Upper lobe of left lung (tissue), 4 donors: ENCODE measurements at regions not wholly inside any gene's neighbourhood (a gene's known extent, or its start where the extent isn't known, plus 50 kb on each side); places are given as distances from the start of the nearest gene placed in this dataset.

Source experiments
- CTCF ChIP-seq, 6 experiments: fragments of 450-650 bp in 4 of 6; fragments of 200-600 bp in 2 of 6; sonication (generic) in 2 of 6; IDR thresholded peaks; one replicate each; pipeline ENCODE4 v1.5.1; 2016 to 2019; ENCODE audit warnings: antibody characterized with exemption in 6 of 6
- POLR2AphosphoS5 ChIP-seq, 2 donors: sonication (generic); formaldehyde crosslinking; IDR thresholded peaks; one replicate each; pipeline ENCODE4 v1.5.1; 2017; ENCODE audit warnings: antibody characterized with exemption in 2 of 2

GRCh38 chr5:166679331-166679730 is 1612.1 kb upstream of the WWC1 start:
- no peak for TF ChIP-seq CTCF (IDR thresholded peaks at IDR 0.05)
- no peak for TF ChIP-seq POLR2AphosphoS5 (IDR thresholded peaks at IDR 0.05)
